GM23338 (cell line): ENCODE measurements at regions not wholly inside any gene's neighbourhood (a gene's known extent, or its start where the extent isn't known, plus 50 kb on each side); places are given as distances from the start of the nearest gene placed in this dataset.
A peak's percentile ranks its signal among the peaks of the same experiment; 100 is the strongest.

Source experiments
- ATAC-seq: fragments of 200-7000 bp; cut with Tn5 transposase; 3 replicates; pipeline ENCODE4 v1.9.1; 2020
- DNase-seq: peaks from one replicate; pipeline ENCODE4 v3.0.0-alpha.2; 2015; ENCODE audit warnings: low spot score
- H2AFZ ChIP-seq: fragments of 200-600 bp; sonication (generic); 2 replicates; pipeline ENCODE4 v1.8.0; 2016; ENCODE audit warnings: antibody characterized with exemption, mild to moderate bottlenecking, moderate library complexity
- H3F3A ChIP-seq: fragments of 200-600 bp; sonication (generic); replicated peaks from 2 replicates; pipeline ENCODE4 v1.8.0; 2017; ENCODE audit warnings: antibody characterized with exemption, mixed run types, low read depth
- H3K27ac ChIP-seq: fragments of 200-600 bp; sonication (generic); 2 replicates; pipeline ENCODE4 v1.6.1; 2016; ENCODE audit warnings: low read depth
- H3K27me3 ChIP-seq: fragments of 200-600 bp; sonication (generic); 2 replicates; pipeline ENCODE4 v1.8.0; 2016; ENCODE audit warnings: mild to moderate bottlenecking, mixed run types, moderate library complexity; ENCODE audit not compliant: insufficient read depth
- H3K36me3 ChIP-seq: fragments of 200-600 bp; sonication (generic); 2 replicates; pipeline ENCODE4 v1.8.0; 2016; ENCODE audit warnings: mild to moderate bottlenecking; ENCODE audit not compliant: insufficient read depth
- H3K4me1 ChIP-seq: fragments of 200-600 bp; sonication (generic); 2 replicates; pipeline ENCODE4 v1.8.0; 2016; ENCODE audit warnings: mild to moderate bottlenecking, moderate library complexity; ENCODE audit not compliant: insufficient read depth
- H3K4me2 ChIP-seq: fragments of 200-600 bp; sonication (generic); 2 replicates; pipeline ENCODE4 v1.7.1; 2017; ENCODE audit warnings: mixed run types
- H3K4me3 ChIP-seq: fragments of 200-600 bp; sonication (generic); 2 replicates; pipeline ENCODE4 v1.6.1; 2016; ENCODE audit warnings: mixed run types
- H3K79me2 ChIP-seq: fragments of 200-600 bp; sonication (generic); replicated peaks from 2 replicates; pipeline ENCODE4 v1.8.0; 2017; ENCODE audit warnings: mild to moderate bottlenecking; ENCODE audit not compliant: insufficient read depth
- H3K9me2 ChIP-seq: fragments of 200-600 bp; sonication (generic); 2 replicates; pipeline ENCODE4 v1.8.0; 2017; ENCODE audit not compliant: insufficient read depth
- H4K20me1 ChIP-seq: fragments of 200-600 bp; sonication (generic); replicated peaks from 2 replicates; pipeline ENCODE4 v1.8.0; 2017; ENCODE audit warnings: mild to moderate bottlenecking; ENCODE audit not compliant: insufficient read depth
- H3K27ac Mint-ChIP-seq: 2 replicates; pipeline ENCODE4 v1.8.0; 2020; ENCODE audit warnings: inconsistent platforms, mild to moderate bottlenecking, moderate library complexity, mixed read lengths
- H3K27me3 Mint-ChIP-seq: 3 replicates; pipeline ENCODE4 v1.8.0; 2022; ENCODE audit warnings: low read depth, mild to moderate bottlenecking, moderate library complexity, mixed read lengths, inconsistent platforms; ENCODE audit not compliant: insufficient read depth, poor library complexity
- H3K36me3 Mint-ChIP-seq: 3 replicates; pipeline ENCODE4 v1.8.0; 2021; ENCODE audit warnings: low read depth, mild to moderate bottlenecking, inconsistent platforms, moderate library complexity, mixed read lengths
- H3K4me1 Mint-ChIP-seq: 3 replicates; pipeline ENCODE4 v1.8.0; 2020; ENCODE audit warnings: mild to moderate bottlenecking, inconsistent platforms, mixed read lengths
- H3K4me3 Mint-ChIP-seq: 3 replicates; pipeline ENCODE4 v1.8.0; 2021; ENCODE audit warnings: moderate library complexity, mild to moderate bottlenecking, inconsistent platforms, mixed read lengths
- H3K9me3 Mint-ChIP-seq: 3 replicates; pipeline ENCODE4 v1.8.0; 2020; ENCODE audit warnings: moderate library complexity, mild to moderate bottlenecking, inconsistent platforms, mixed read lengths
- CTCF ChIP-seq, 2 experiments: fragments of 200-600 bp in 1 of 2; sonication (generic) in 1 of 2; conservative IDR thresholded peaks; 2 replicates each; pipeline versions ENCODE4 v1.5.1 to v1.6.1; 2016 to 2017; ENCODE audit warnings: antibody characterized with exemption in 2 of 2, low read depth in 2 of 2, mild to moderate bottlenecking in 2 of 2, moderate library complexity in 1 of 2
- ETS1 ChIP-seq: IDR thresholded peaks from 2 replicates; pipeline ENCODE4 v1.6.1; 2016; ENCODE audit warnings: antibody characterized with exemption
- EZH2phosphoT487 ChIP-seq: fragments of 200-600 bp; sonication (generic); IDR thresholded peaks from one replicate; pipeline ENCODE4 v1.8.1; 2018; ENCODE audit warnings: antibody characterized with exemption; ENCODE audit not compliant: unreplicated experiment
- JUNB ChIP-seq: IDR thresholded peaks from one replicate; pipeline ENCODE4 v1.6.1; 2016; ENCODE audit warnings: antibody characterized with exemption; ENCODE audit not compliant: unreplicated experiment
- NANOG ChIP-seq: IDR thresholded peaks from 2 replicates; pipeline ENCODE4 v1.6.1; 2016; ENCODE audit warnings: antibody characterized with exemption, borderline replicate concordance
- REST ChIP-seq: IDR thresholded peaks from one replicate; pipeline ENCODE4 v1.6.1; 2018; ENCODE audit warnings: antibody characterized with exemption; ENCODE audit not compliant: unreplicated experiment
- STAT1 ChIP-seq: IDR thresholded peaks from one replicate; pipeline ENCODE4 v1.6.1; 2016; ENCODE audit warnings: antibody characterized with exemption; ENCODE audit not compliant: unreplicated experiment
- ZNF114 ChIP-seq: fragments of 250-450 bp; sonication (Bioruptor Pico); IDR thresholded peaks from 2 replicates; pipeline ENCODE4 v1.5.0; 2020; ENCODE audit warnings: mild to moderate bottlenecking, moderate library complexity
- ZNF331 ChIP-seq: fragments of 250-450 bp; sonication (Bioruptor Pico); IDR thresholded peaks from 2 replicates; pipeline ENCODE4 v1.5.0; 2020; ENCODE audit warnings: low read depth, mild to moderate bottlenecking, moderate library complexity
- ZNF462 ChIP-seq: fragments of 250-450 bp; sonication (Bioruptor Pico); IDR thresholded peaks from 2 replicates; pipeline ENCODE4 v1.5.0; 2020; ENCODE audit warnings: mild to moderate bottlenecking, moderate library complexity

GRCh38 chr1:96355521-96355920, 366.1 kb upstream of the PTBP2 start (continued):
- no peak for TF ChIP-seq CTCF (conservative IDR thresholded peaks at IDR 0.05; ENCODE audit: low read depth in 2 of 2)
- no peak for TF ChIP-seq JUNB
- TF ChIP-seq REST, result no peak
- TF ChIP-seq ZNF331 (CRISPR knock-in tag), result no peak

GRCh38 chr1:96355961-96356360, 365.6 kb upstream of the PTBP2 start:
- H3K79me2 ChIP-seq, result no peaks in the 10 kb centered on the region
- H3K27ac ChIP-seq, result no peak overlapping the region
- H3K27me3 ChIP-seq, result no peaks in the 10 kb centered on the region
- no peak overlapping the region for H3K4me3 ChIP-seq
- no peaks in the 10 kb centered on the region for H3K36me3 Mint-ChIP-seq
- H3K4me2 ChIP-seq, result no peak overlapping the region
- H3K4me1 ChIP-seq, result no peaks in the 10 kb centered on the region; the same call in 1 of the 2 replicates
- DNase-seq, result no peak
- no peaks in the 10 kb centered on the region for H3K9me3 Mint-ChIP-seq
- peaks cover 5% of the 10 kb centered on the region; the same call in 1 of the 2 replicates for H3K9me2 ChIP-seq
- H2AFZ ChIP-seq, result peak overlapping the region; percentile 40
- no peak overlapping the region for H3K27ac Mint-ChIP-seq
- H3K27me3 Mint-ChIP-seq, result no peaks in the 10 kb centered on the region
- H4K20me1 ChIP-seq, result no peaks in the 10 kb centered on the region
- no peaks in the 10 kb centered on the region for H3K36me3 ChIP-seq
- H3K4me3 Mint-ChIP-seq, result no peak overlapping the region
- ATAC-seq, result no peak
- no peaks in the 10 kb centered on the region for H3K4me1 Mint-ChIP-seq
- no peaks in the 10 kb centered on the region for H3F3A ChIP-seq
- TF ChIP-seq CTCF (conservative IDR thresholded peaks at IDR 0.05; ENCODE audit: low read depth in 2 of 2) (no peak), EZH2phosphoT487 (no peak), STAT1 (no peak), ETS1 (no peak), ZNF331 (CRISPR knock-in tag) (no peak), ZNF462 (CRISPR knock-in tag) (no peak), NANOG (no peak), ZNF114 (no peak), JUNB (no peak)
